ENCODE measurements at regions not wholly inside any gene's neighbourhood (a gene's known extent, or its start where the extent isn't known, plus 50 kb on each side); places are given as distances from the start of the nearest gene placed in this dataset.

- no peak overlapping the region for H3K9ac ChIP-seq
- H4K20me1 ChIP-seq = no peaks in the 10 kb centered on the region
- H3K4me1 ChIP-seq = no peaks in the 10 kb centered on the region
- H3K27ac ChIP-seq = no peak overlapping the region
- no peaks in the 10 kb centered on the region for H3K27me3 ChIP-seq
- H3K9me3 ChIP-seq (replicated peaks in 1 of 11) = no peaks in the 10 kb centered on the region
- no peak overlapping the region for H3K4me2 ChIP-seq
- no peaks in the 10 kb centered on the region for H3K36me3 ChIP-seq
- H3K4me3 ChIP-seq = no peak overlapping the region
- TF ChIP-seq Cebpa-rat (IDR thresholded peaks at IDR 0.05) = no peak
Measured at GRCh38 chr4:96103086-96103485, 263.2 kb downstream of the PDHA2 start.

- Histone ChIP-seq H3K9ac (no peak overlapping the region), H3K4me2 (no peak overlapping the region), H3K27me3 (no peaks in the 10 kb centered on the region), H3K4me1 (no peaks in the 10 kb centered on the region), H4K20me1 (no peaks in the 10 kb centered on the region), H3K9me3 (replicated peaks in 1 of 11) (no peaks in the 10 kb centered on the region), H3K27ac (no peak overlapping the region), H3K36me3 (no peaks in the 10 kb centered on the region), H3K4me3 (no peak overlapping the region)
- TF ChIP-seq Cebpa-rat (IDR thresholded peaks at IDR 0.05) = no peak
Measured at GRCh38 chr4:96108146-96108545, 268.3 kb downstream of the PDHA2 start.

DNA sequence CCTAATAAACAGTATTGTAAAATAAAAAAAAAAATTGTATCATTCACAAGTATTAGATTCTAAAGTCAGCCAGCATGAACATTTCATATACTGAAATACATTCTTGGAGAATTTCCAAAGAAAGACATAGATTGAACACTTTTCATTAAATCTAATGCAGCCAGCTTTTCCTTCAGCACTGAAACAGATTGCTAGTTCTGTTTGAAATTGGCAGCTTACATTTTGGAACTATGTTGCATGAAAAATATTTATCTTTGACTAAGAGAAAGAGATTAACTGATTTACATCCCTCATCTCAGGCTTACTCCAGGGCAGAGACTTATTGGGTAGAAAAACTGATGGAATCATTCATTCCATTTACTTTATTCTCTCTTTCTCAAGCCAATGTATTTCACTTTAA is 272.7 kb downstream of the PDHA2 start:
- no peak overlapping the region for H3K4me2 ChIP-seq
- no peak for TF ChIP-seq Cebpa-rat (IDR thresholded peaks at IDR 0.05)
- no peak overlapping the region for H3K27ac ChIP-seq
- no peaks in the 10 kb centered on the region for H3K36me3 ChIP-seq
- H3K9me3 ChIP-seq (replicated peaks in 1 of 11) = no peaks in the 10 kb centered on the region
- H3K9ac ChIP-seq = no peak overlapping the region
- no peaks in the 10 kb centered on the region for H3K27me3 ChIP-seq
- H4K20me1 ChIP-seq = no peaks in the 10 kb centered on the region
- H3K4me3 ChIP-seq = no peak overlapping the region
- no peaks in the 10 kb centered on the region for H3K4me1 ChIP-seq

- H3K4me2 ChIP-seq = no peak overlapping the region
- H3K9ac ChIP-seq = no peak overlapping the region
- H3K4me1 ChIP-seq = no peaks in the 10 kb centered on the region
- H4K20me1 ChIP-seq = no peaks in the 10 kb centered on the region
- H3K36me3 ChIP-seq = no peaks in the 10 kb centered on the region
- no peaks in the 10 kb centered on the region for H3K27me3 ChIP-seq
- H3K27ac ChIP-seq = no peak overlapping the region
- H3K4me3 ChIP-seq = no peak overlapping the region
- H3K9me3 ChIP-seq (replicated peaks in 1 of 11) = 0 out of 22 replicates have a peak, but pooled peaks cover 0 to 8% (median 0%) of the 10 kb centered on the region in 11 experiments
- no peak for TF ChIP-seq Cebpa-rat (IDR thresholded peaks at IDR 0.05)
Measured at GRCh38 chr4:96120206-96120605, 280.3 kb downstream of the PDHA2 start.

- no peak overlapping the region for H3K4me2 ChIP-seq
- no peak overlapping the region for H3K27ac ChIP-seq
- no peaks in the 10 kb centered on the region for H3K36me3 ChIP-seq
- peaks cover 0 to 10% (median 8%) of the 10 kb centered on the region in 11 experiments; a peak in 12 of 22 replicates for H3K9me3 ChIP-seq (replicated peaks in 1 of 11)
- no peak for TF ChIP-seq Cebpa-rat (IDR thresholded peaks at IDR 0.05)
- no peak overlapping the region for H3K4me3 ChIP-seq
- H4K20me1 ChIP-seq = no peaks in the 10 kb centered on the region
- no peaks in the 10 kb centered on the region for H3K27me3 ChIP-seq
- no peak overlapping the region for H3K9ac ChIP-seq
- H3K4me1 ChIP-seq = no peaks in the 10 kb centered on the region
Measured at GRCh38 chr4:96126227-96126626, 286.3 kb downstream of the PDHA2 start.

DNA sequence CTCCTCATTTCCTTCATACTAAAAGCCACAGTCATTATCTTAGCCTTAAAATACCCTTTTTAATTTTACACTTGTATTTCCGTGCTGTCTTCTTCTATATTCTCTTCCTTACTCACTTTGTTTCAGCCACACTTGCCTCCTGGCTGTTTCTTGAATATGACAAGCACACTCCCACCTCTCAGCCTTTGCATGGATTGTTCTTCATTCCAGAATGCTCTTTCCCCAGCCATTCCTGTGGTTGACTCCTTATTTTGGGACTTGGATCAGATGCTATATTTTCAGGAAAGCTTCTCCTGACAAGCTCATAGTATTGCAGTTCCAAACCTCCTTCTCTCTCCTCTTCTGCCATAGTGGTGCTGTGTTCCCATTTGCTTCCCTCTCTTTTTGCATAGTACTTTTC is 291.3 kb downstream of the PDHA2 start:
- H3K4me2 ChIP-seq = no peak overlapping the region
- TF ChIP-seq Cebpa-rat (IDR thresholded peaks at IDR 0.05) = no peak
- H3K27ac ChIP-seq = no peak overlapping the region
- H3K4me1 ChIP-seq = no peaks in the 10 kb centered on the region
- H3K36me3 ChIP-seq = no peaks in the 10 kb centered on the region
- no peak overlapping the region for H3K9ac ChIP-seq
- H3K4me3 ChIP-seq = no peak overlapping the region
- no peaks in the 10 kb centered on the region for H4K20me1 ChIP-seq
- H3K27me3 ChIP-seq = no peaks in the 10 kb centered on the region
- peaks cover 0 to 3% (median 2%) of the 10 kb centered on the region in 11 experiments; a peak in 12 of 22 replicates for H3K9me3 ChIP-seq (replicated peaks in 1 of 11)

DNA sequence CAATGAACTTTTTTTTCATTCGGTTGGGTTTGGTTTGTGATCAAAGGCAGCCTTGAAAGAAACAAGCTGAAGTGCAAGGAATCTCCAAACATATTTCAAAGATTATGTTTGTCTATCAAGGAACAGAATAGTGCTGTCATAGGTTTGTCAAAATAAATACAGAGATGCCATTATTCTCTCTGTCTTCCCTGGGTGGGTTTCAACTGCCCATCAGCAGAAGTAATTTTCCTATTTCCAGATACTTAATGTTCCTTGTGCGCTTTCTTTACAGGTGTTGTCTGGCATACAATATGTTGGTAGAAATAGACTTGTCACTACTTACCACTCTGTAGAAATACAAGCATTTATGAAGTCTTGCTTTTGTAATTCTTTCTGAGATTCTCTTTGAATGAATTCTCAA is 294.9 kb downstream of the PDHA2 start:
- Histone ChIP-seq H3K4me3 (no peak overlapping the region), H3K27me3 (no peaks in the 10 kb centered on the region), H3K9ac (no peak overlapping the region), H3K9me3 (replicated peaks in 1 of 11) (no peaks in the 10 kb centered on the region), H3K4me2 (no peak overlapping the region), H3K27ac (no peak overlapping the region), H3K4me1 (no peaks in the 10 kb centered on the region), H4K20me1 (no peaks in the 10 kb centered on the region), H3K36me3 (no peaks in the 10 kb centered on the region)
- no peak for TF ChIP-seq Cebpa-rat (IDR thresholded peaks at IDR 0.05)

- Histone ChIP-seq H3K9ac (no peak overlapping the region), H3K27ac (no peak overlapping the region), H3K4me2 (no peak overlapping the region), H3K9me3 (replicated peaks in 1 of 11) (no peaks in the 10 kb centered on the region), H3K4me3 (no peak overlapping the region), H3K36me3 (no peaks in the 10 kb centered on the region), H4K20me1 (no peaks in the 10 kb centered on the region), H3K4me1 (no peaks in the 10 kb centered on the region), H3K27me3 (no peaks in the 10 kb centered on the region)
- TF ChIP-seq Cebpa-rat (IDR thresholded peaks at IDR 0.05) = no peak
Measured at GRCh38 chr4:96136056-96136455, 296.2 kb downstream of the PDHA2 start.

DNA sequence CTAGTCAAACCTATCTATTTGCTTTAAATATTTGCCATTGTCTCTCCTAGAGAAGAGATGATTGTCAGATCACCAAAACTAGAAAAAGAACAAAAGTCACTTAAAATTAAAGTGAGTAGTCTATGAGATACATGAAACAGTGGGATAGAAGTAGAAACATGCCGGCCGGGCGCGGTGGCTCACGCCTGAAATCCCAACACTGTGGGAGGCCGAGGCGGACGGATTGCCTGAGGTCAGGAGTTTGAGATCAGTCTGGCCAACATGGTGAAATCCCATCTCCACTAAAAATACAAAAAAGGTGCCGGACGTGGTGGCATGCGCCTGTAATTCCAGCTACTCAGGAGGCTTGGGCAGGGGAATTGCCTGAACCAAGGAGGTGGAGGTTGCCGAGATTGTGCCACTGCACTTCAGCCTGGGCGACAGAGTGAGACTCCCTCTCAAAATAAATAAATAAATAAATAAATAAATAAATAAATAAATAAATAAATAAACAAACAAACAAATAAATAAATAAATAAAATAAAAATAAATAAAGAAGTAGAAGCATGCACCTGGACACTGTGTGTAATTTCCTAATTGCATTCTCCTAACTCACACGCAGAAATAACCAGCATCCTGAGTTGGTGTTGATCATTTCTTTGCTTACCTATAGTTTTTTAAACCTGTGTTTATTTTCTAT is 299.5 kb downstream of the PDHA2 start:
- Histone ChIP-seq H4K20me1 (no peaks in the 10 kb centered on the region), H3K36me3 (no peaks in the 10 kb centered on the region), H3K9me3 (replicated peaks in 1 of 11) (no peaks in the 10 kb centered on the region), H3K4me3 (no peak overlapping the region), H3K9ac (no peak overlapping the region), H3K27me3 (no peaks in the 10 kb centered on the region), H3K4me2 (no peak overlapping the region), H3K4me1 (no peaks in the 10 kb centered on the region), H3K27ac (no peak overlapping the region)
- no peak for TF ChIP-seq Cebpa-rat (IDR thresholded peaks at IDR 0.05)

DNA sequence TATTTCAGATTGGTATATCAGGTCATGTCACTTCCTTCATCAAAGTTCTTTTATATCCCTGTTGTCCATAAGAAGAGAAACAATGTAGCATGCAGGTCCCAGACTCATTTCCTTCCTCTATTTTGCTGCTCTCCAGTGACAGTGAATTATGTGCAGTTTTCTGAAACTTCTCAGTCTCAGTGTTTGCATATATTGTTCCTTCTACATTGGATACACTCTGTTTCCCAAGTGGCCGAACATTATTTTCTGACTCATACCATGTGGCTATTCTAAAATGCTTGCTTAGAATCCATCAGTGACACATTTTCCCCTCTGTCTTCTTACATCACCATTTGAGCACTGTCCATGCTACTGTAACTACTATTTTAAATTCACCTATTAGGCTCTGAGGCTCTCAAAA is 305.7 kb downstream of the PDHA2 start:
- no peak overlapping the region for H3K9ac ChIP-seq
- TF ChIP-seq Cebpa-rat (IDR thresholded peaks at IDR 0.05) = no peak
- no peak overlapping the region for H3K27ac ChIP-seq
- H3K36me3 ChIP-seq = no peaks in the 10 kb centered on the region
- H3K9me3 ChIP-seq (replicated peaks in 1 of 11) = no peaks in the 10 kb centered on the region
- H3K4me2 ChIP-seq = peak overlapping the region in 2 of 11 experiments; percentile 47 to 48; a peak in 3 of 22 replicates
- H3K27me3 ChIP-seq = no peaks in the 10 kb centered on the region
- no peak overlapping the region for H3K4me3 ChIP-seq
- H4K20me1 ChIP-seq = no peaks in the 10 kb centered on the region
- H3K4me1 ChIP-seq = peaks cover 0 to 10% (median 0%) of the 10 kb centered on the region in 10 experiments; a peak in 5 of 20 replicates

Data from BLaER1 treated with 17β-estradiol and CSF1 and Interleukin-3, amounts not matched to agents 10 nM and 100 nM (cell line).